HG03097 (cell line): ENCODE measurements at regions not wholly inside any gene's neighbourhood (a gene's known extent, or its start where the extent isn't known, plus 50 kb on each side); places are given as distances from the start of the nearest gene placed in this dataset.
A peak's percentile ranks its signal among the peaks of the same experiment; 100 is the strongest.

Source experiments
- ATAC-seq: cut with Tn5 transposase; IDR thresholded peaks from one replicate; pipeline ENCODE4 v1.9.1; 2021; ENCODE audit not compliant: unreplicated experiment, low FRiP score

DNA sequence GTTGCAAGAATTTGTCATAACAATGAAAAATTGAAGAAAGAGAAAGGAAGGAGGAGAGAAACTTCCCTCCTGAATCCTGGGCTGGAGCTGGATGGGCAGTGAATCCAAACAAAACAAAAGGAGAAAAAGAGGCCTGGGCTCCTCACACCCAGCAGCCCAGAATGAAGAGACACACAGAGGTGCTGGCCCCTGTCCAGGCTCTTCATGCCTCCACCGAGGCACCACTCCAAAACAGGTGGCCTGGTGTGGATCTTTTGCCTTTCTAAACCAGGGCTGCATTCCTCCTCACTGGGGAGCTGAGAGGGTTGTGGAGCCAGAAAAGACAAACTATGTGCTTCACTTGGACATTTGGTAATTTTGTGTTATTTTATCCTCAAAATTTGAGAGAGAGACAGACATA, 76.0 kb downstream of the FAM124B start:
- no peak for ATAC-seq

GRCh38 chr2:224324604-224325003, 77.3 kb downstream of the FAM124B start:
- ATAC-seq, result no peak

GRCh38 chr2:224320660-224321059, 81.2 kb downstream of the FAM124B start:
- no peak for ATAC-seq

- ATAC-seq, result no peak
These were observed 82.2 kb downstream of the FAM124B start for GRCh38 chr2:224319750-224320149.

DNA sequence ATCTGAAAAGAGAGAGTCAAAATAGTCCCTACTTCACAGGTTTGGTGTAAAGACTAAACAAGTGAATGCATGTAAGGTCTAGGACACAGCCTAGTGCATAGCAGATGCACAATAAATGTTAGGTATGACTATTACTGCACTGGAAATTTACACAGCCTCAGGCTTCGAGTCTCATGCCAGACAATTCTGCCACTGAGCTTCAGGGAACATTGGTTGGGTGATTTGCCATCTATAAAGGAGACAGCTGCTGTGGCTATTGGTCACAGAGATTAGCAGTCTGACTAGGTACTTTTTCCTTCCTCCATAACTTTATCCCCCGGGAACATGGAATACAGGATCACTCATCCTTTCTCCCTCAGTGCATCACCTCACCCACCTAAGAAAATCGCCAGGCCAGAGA, 89.2 kb downstream of the FAM124B start:
- no peak for ATAC-seq

DNA sequence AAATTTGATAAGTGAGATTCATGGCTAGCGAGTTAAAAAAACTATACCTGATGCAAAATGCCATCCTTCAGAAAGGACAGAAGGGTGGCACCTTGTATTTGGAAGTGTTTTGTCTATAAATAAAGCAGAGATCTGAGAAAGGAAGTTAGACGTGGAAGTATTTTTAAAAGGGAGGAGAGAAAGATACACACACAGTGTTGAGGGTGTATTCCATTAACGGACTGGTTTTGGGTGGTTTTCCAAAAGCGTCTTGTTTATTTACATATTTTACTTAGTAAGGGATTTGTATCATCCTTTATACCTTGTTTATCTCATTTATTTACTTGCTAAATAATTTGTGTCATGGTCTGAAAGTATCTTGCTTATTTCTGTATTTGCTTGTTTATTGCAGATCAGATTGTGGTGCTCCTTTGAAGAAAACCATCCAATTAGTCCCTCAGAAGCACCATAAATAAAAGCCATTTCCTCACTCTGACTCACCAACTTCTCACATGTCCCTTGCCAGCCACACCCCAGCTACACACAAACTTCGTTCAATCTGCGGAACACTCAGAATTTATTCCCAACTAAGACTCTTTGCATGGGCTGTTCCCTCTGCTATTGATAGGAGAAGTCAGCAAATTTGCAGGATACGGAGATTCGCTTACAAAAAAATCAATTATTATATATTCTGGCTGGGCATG, 90.8 kb downstream of the FAM124B start:
- no peak for ATAC-seq

DNA sequence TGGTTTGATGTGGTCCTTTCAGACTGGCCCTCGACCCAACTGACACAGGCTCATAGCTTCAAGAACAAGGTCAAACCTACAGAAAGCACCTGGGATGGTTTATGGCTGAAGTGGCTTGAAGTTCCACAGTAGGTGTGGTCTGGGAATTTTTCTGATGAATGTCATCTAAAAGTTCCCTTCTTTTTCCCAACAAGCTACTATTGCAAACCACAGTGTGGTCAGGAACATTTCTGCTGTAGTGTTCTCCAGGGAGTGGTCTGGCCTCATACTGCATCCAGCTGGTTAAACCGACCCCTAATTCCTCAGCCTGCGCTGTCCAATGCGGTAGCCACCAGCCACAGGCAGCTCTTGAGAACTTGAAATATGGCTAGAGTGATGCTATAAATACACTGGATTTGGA, 92.7 kb downstream of the FAM124B start:
- no peak for ATAC-seq

- peak; percentile 71 for ATAC-seq
These were observed 93.5 kb downstream of the FAM124B start for GRCh38 chr2:224308272-224308911.

GRCh38 chr2:224302952-224303351, 99.0 kb downstream of the FAM124B start:
- ATAC-seq, result no peak

GRCh38 chr2:224293976-224294375, 107.9 kb downstream of the FAM124B start:
- ATAC-seq, result no peak

DNA sequence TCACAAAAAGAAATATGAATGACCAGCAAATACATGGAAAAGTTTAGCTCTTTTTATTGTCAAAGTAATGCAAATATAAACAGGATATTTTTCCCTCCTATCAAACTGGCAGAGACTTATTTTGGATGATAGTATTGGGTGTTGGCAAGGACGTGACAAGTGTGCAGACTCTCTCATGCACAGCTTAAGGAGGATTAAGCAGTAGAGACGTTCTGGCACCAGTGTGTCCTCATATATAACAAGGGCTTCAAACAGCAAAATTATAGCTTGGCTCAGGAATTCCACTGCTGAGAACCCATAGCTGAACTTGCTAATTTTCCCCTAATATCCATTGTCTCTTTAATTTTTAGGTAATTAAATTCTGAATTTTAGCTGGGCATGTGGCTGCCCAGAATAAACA, 114.4 kb downstream of the FAM124B start:
- no peak for ATAC-seq

GRCh38 chr2:224286923-224287322, 115.0 kb downstream of the FAM124B start:
- ATAC-seq, result no peak

DNA sequence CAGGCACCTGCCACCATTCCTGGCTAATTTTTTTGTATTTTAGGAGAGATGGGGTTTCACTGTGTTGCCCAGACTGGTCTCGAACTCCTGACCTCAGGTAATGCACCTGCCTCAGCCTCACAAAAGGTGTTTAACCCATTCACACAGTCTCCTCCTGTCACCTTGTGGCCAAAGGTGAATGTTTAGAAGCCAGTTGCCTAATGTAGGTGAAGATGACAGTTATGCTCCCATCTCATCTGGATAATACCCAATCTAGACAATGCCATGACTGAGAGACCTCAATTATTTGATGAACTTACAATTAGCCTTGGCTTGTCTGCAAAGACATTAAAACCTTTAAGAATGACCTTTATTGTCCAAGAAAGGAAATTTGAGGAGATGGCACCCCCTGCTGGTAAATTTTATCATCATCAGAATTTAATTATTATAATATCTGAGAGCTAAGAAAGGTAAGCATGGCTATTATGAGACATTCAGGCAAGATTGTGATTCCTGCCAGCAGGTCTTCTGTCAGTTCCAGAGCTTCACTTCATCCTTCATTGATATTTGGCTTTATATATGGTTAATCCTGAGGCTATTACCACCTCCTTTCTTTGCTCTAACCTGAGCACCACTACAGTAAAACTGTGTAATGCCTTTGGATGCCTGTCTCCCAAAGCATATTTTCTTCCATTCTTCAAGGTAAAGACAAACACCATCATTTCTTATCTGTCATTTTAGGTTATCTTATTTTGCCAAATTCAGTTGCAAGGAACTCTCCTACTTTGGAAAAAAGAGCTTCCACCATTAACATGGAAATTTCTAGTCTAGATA, 117.6 kb downstream of the FAM124B start:
- no peak for ATAC-seq

DNA sequence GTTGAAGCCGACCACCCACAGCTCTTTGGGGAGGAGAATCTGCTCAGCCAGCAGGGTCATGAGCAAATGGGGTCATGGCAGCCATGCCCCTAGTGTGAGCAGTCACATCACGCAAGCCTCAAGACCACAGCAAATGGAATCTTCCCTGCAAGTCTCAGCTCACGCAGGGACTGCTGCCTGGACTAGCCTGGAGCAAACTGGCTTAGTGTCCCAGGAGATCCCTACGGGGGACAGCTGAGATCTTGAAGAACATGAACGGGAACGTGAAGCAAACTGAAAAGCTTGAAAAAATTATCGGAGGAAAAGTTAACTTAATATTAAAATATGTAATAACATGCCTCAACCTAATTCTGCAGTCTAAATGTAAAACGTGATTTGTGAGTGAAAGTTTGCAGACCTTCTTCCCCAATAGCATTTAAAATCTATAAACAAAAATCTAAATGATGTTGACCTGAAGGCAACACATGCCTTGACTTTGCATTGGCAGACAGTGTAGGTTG, 118.4 kb downstream of the FAM124B start:
- no peak for ATAC-seq

- ATAC-seq, result no peak
These were observed 120.5 kb downstream of the FAM124B start for GRCh38 chr2:224281374-224281773.

DNA sequence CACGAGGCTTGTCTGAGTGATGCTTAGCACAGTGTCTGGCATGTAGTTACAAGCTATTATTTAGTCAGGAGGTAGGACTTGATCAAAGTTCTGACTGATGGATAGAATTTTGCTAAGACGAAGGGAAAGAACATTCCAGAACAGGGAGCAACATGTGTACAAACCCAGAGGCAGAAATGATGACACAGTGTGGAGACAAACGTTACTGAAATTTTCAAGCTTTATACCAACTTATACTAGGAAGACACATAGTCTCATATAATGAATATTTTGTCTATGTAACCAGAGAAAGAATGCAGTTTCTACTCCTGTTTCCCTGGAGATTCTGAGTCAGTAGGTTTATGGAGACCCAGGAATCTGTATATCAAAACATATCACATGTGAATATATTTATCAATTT, 123.4 kb downstream of the FAM124B start:
- ATAC-seq, result no peak

DNA sequence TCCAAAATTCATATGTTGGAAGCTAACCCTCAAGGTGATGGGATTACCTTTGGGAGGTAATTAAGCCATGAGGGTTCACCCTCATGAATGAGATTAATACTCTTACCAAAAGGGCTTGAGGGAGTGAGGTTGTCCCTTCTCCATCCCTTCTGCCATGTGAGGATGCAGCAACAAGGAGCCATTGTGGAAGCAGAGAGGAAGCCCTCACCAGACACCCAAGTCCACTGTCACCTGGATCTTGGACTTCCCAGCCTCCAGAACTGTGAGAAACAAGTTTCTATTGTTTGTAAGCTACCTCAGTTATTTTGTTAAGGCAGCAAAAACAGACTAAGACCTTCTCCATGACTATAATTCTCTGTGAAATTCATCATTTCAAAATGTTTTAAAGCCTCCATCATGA, 125.7 kb downstream of the FAM124B start:
- no peak for ATAC-seq

GRCh38 chr2:224272237-224272910, 129.5 kb downstream of the FAM124B start:
- ATAC-seq, result no peak

- no peak for ATAC-seq
These were observed 130.2 kb downstream of the FAM124B start for GRCh38 chr2:224271617-224272236.

- ATAC-seq, result no peak
These were observed 133.5 kb downstream of the FAM124B start for GRCh38 chr2:224268441-224268840.
